Activated B cell treated with CpG ODN at 0.5 μM for 24 hours (primary cell): ENCODE measurements at regions not wholly inside any gene's neighbourhood (a gene's known extent, or its start where the extent isn't known, plus 50 kb on each side); places are given as distances from the start of the nearest gene placed in this dataset.

ENCODE experiments used
- ATAC-seq: fragments of 200-7000 bp; cut with Tn5 transposase; one replicate; pipeline ENCODE4 v1.10.0; 2021; ENCODE audit warnings: low read depth, mild to moderate bottlenecking, moderate library complexity
- CTCF ChIA-PET: fragments of 350-600 bp; sonication (Branson Sonifier 250); formaldehyde crosslinking; loops from one replicate; lab custom pipeline; 2021; ENCODE audit warnings: antibody characterized with exemption; lab: Charles Lee
- POLR2A ChIA-PET: fragments of 350-600 bp; sonication (Branson Sonifier 250); formaldehyde crosslinking; loops from one replicate; lab custom pipeline; 2021; ENCODE audit warnings: antibody characterized with exemption; lab: Charles Lee
- DNase-seq: peaks from one replicate; pipeline ENCODE4 v3.0.0; 2022
- H3K27ac Mint-ChIP-seq: one replicate; pipeline ENCODE4 v1.8.0; 2020; ENCODE audit warnings: mixed read lengths
- H3K27me3 Mint-ChIP-seq: one replicate; pipeline ENCODE4 v1.8.0; 2021; ENCODE audit warnings: mixed read lengths
- H3K36me3 Mint-ChIP-seq: one replicate; pipeline ENCODE4 v1.8.0; 2021; ENCODE audit warnings: low read depth, mixed read lengths
- H3K4me1 Mint-ChIP-seq: one replicate; pipeline ENCODE4 v1.8.0; 2021; ENCODE audit warnings: mixed read lengths
- H3K4me3 Mint-ChIP-seq: one replicate; pipeline ENCODE4 v1.8.0; 2020; ENCODE audit warnings: mild to moderate bottlenecking, mixed read lengths
- H3K9me3 Mint-ChIP-seq: one replicate; pipeline ENCODE4 v1.8.0; 2020; ENCODE audit warnings: mixed read lengths
- CTCF ChIP-seq: fragments of 200-600 bp; IDR thresholded peaks from one replicate; pipeline ENCODE4 v1.8.0; 2022; ENCODE audit warnings: antibody characterized with exemption, mild to moderate bottlenecking
- intact Hi-C: fragments of 100-400 bp; cut with micrococcal nuclease; formaldehyde crosslinking; loops from one replicate; pipeline ENCODE4 v1.15.1; 2024

- no peak overlapping the region for H3K4me3 Mint-ChIP-seq
- intact Hi-C loops: no loop called here
- no peaks in the 10 kb centered on the region for H3K36me3 Mint-ChIP-seq
- H3K27ac Mint-ChIP-seq: no peak overlapping the region
- DNase-seq (no peak), ATAC-seq (no peak)
- H3K9me3 Mint-ChIP-seq: no peaks in the 10 kb centered on the region
- H3K4me1 Mint-ChIP-seq: no peaks in the 10 kb centered on the region
- ChIA-PET POLR2A (no interaction called here), CTCF (no interaction called here)
- no peaks in the 10 kb centered on the region for H3K27me3 Mint-ChIP-seq
- TF ChIP-seq CTCF: no peak
Observed at GRCh38 chr7:49639068-49639593, 134.3 kb upstream of the VWC2 start.

GRCh38 chr7:49639808-49640207 is 133.6 kb upstream of the VWC2 start:
- ATAC-seq (no peak), DNase-seq (no peak)
- no peaks in the 10 kb centered on the region for H3K36me3 Mint-ChIP-seq
- POLR2A ChIA-PET: no interaction called here
- no peaks in the 10 kb centered on the region for H3K9me3 Mint-ChIP-seq
- H3K27ac Mint-ChIP-seq: no peak overlapping the region
- H3K27me3 Mint-ChIP-seq: no peaks in the 10 kb centered on the region
- CTCF ChIA-PET: no interaction called here
- TF ChIP-seq CTCF: no peak
- intact Hi-C loops: no loop called here
- no peaks in the 10 kb centered on the region for H3K4me1 Mint-ChIP-seq
- H3K4me3 Mint-ChIP-seq: no peak overlapping the region

- H3K27me3 Mint-ChIP-seq: no peaks in the 10 kb centered on the region
- intact Hi-C loops: no loop called here
- no peaks in the 10 kb centered on the region for H3K9me3 Mint-ChIP-seq
- CTCF ChIA-PET: no interaction called here
- TF ChIP-seq CTCF: no peak
- POLR2A ChIA-PET: no interaction called here
- no peaks in the 10 kb centered on the region for H3K4me1 Mint-ChIP-seq
- no peak overlapping the region for H3K27ac Mint-ChIP-seq
- no peak for ATAC-seq
- H3K4me3 Mint-ChIP-seq: no peak overlapping the region
- H3K36me3 Mint-ChIP-seq: no peaks in the 10 kb centered on the region
- no peak for DNase-seq
Observed at GRCh38 chr7:49643321-49643720, 130.1 kb upstream of the VWC2 start.

GRCh38 chr7:49643736-49644135 is 129.7 kb upstream of the VWC2 start:
- ChIA-PET POLR2A (no interaction called here), CTCF (no interaction called here)
- no peaks in the 10 kb centered on the region for H3K36me3 Mint-ChIP-seq
- no peaks in the 10 kb centered on the region for H3K27me3 Mint-ChIP-seq
- no peak overlapping the region for H3K27ac Mint-ChIP-seq
- no peaks in the 10 kb centered on the region for H3K9me3 Mint-ChIP-seq
- H3K4me3 Mint-ChIP-seq: no peak overlapping the region
- ATAC-seq (no peak), DNase-seq (no peak)
- intact Hi-C loops: no loop called here
- no peaks in the 10 kb centered on the region for H3K4me1 Mint-ChIP-seq
- no peak for TF ChIP-seq CTCF

- H3K27ac Mint-ChIP-seq: no peak overlapping the region
- H3K27me3 Mint-ChIP-seq: no peaks in the 10 kb centered on the region
- no peak for ATAC-seq
Observed at GRCh38 chr7:49644396-49645166, 128.9 kb upstream of the VWC2 start.

More at GRCh38 chr7:49644396-49645166, 128.9 kb upstream of the VWC2 start:
- POLR2A ChIA-PET: no interaction called here
- Mint-ChIP-seq H3K4me1 (no peaks in the 10 kb centered on the region), H3K36me3 (no peaks in the 10 kb centered on the region), H3K4me3 (no peak overlapping the region), H3K9me3 (no peaks in the 10 kb centered on the region)
- no peak for DNase-seq
- no peak for TF ChIP-seq CTCF
- CTCF ChIA-PET: no interaction called here
- intact Hi-C loops: no loop called here
